SU-DHL-6 (cell line): ENCODE measurements at regions not wholly inside any gene's neighbourhood (a gene's known extent, or its start where the extent isn't known, plus 50 kb on each side); places are given as distances from the start of the nearest gene placed in this dataset.

Experiments used
- H2AFZ ChIP-seq: fragments of 200-600 bp; sonication (generic); 2 replicates; pipeline ENCODE4 v1.6.1; 2014; ENCODE audit warnings: low read depth, mild to moderate bottlenecking, moderate library complexity, mixed read lengths, antibody characterized with exemption, low read length; ENCODE audit not compliant: severe bottlenecking
- H3F3A ChIP-seq: fragments of 200-600 bp; shearing (Covaris generic); 2 replicates; pipeline ENCODE4 v1.6.0; 2016; ENCODE audit warnings: antibody characterized with exemption, mild to moderate bottlenecking; ENCODE audit not compliant: insufficient read depth
- H3K27ac ChIP-seq: fragments of 200-600 bp; sonication (generic); 2 replicates; pipeline ENCODE4 v1.5.1; 2016; ENCODE audit warnings: low read depth, mild to moderate bottlenecking, low read length, moderate library complexity, mixed read lengths
- H3K27me3 ChIP-seq: fragments of 200-600 bp; sonication (generic), shearing (Covaris generic); 2 replicates; pipeline ENCODE4 v1.6.0; 2014; ENCODE audit warnings: mild to moderate bottlenecking, low read length
- H3K36me3 ChIP-seq: fragments of 200-600 bp; sonication (generic); 2 replicates; pipeline ENCODE4 v1.6.1; 2014; ENCODE audit warnings: mild to moderate bottlenecking, low read length, mixed read lengths
- H3K4me2 ChIP-seq: fragments of 300-600, 200-600 bp; shearing (Covaris generic), sonication (generic); 2 replicates; pipeline ENCODE4 v1.6.0; 2014; ENCODE audit warnings: low read length, low read depth, mild to moderate bottlenecking; ENCODE audit not compliant: poor library complexity, severe bottlenecking
- H3K4me3 ChIP-seq: fragments of 200-600 bp; sonication (generic); 2 replicates; pipeline ENCODE4 v1.5.1; 2014; ENCODE audit warnings: antibody characterized with exemption, low read length, mild to moderate bottlenecking, mixed read lengths; ENCODE audit not compliant: insufficient read depth, poor library complexity, severe bottlenecking
- H3K79me2 ChIP-seq: fragments of 200-600 bp; sonication (generic); 2 replicates; pipeline ENCODE4 v1.6.1; 2014; ENCODE audit warnings: mild to moderate bottlenecking, low read length, moderate library complexity; ENCODE audit not compliant: insufficient read depth
- H3K9ac ChIP-seq: fragments of 200-600 bp; sonication (generic); 2 replicates; pipeline ENCODE4 v1.7.0; 2014; ENCODE audit warnings: mild to moderate bottlenecking, low read length
- H3K9me2 ChIP-seq: fragments of 200-600 bp; sonication (generic); replicated peaks from 2 replicates; pipeline ENCODE4 v1.6.1; 2014; ENCODE audit warnings: low read length; ENCODE audit not compliant: insufficient read depth
- H3K9me3 ChIP-seq: fragments of 200-600 bp; sonication (generic); 2 replicates; pipeline ENCODE4 v1.6.1; 2014; ENCODE audit warnings: low read length, mixed read lengths; ENCODE audit not compliant: insufficient read depth
- H4K20me1 ChIP-seq: fragments of 200-600 bp; sonication (generic); 2 replicates; pipeline ENCODE4 v1.6.1; 2014; ENCODE audit warnings: low read depth, mild to moderate bottlenecking, antibody characterized with exemption, low read length, moderate library complexity, mixed read lengths
- EZH2phosphoT487 ChIP-seq: fragments of 200-600 bp; sonication (generic), shearing (Covaris generic); conservative IDR thresholded peaks from 2 replicates; pipeline ENCODE4 v1.6.1; 2018; ENCODE audit warnings: mild to moderate bottlenecking, antibody characterized with exemption, low read length, moderate library complexity, mixed read lengths
- TF ChIP-seq, protein P1 (sequence below): fragments of 200-600 bp; sonication (generic); IDR thresholded peaks from one replicate; pipeline ENCODE4 v1.5.1; 2017; ENCODE audit warnings: antibody characterized with exemption, mild to moderate bottlenecking, low read length, moderate library complexity; ENCODE audit not compliant: insufficient read depth, poor library complexity, severe bottlenecking

DNA sequence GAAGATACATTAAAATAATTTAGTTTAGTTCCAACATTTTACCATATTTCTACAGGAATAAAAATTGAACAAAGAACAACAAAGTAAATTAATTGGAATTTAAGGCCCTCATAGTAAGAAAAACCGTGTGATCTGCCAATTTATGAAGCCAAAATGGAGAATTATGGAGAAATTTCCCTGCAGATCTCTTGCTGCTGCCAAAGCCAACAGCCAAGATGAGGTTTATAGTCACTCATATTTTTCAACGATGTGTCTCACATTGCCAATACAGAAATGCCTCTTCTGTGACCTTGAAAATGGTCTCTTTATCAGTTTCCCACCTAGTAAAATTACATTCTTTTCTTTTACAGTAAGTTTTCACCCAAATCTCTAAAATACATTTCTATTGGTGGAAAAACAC lies 317.2 kb upstream of the FIGN start:
- Histone ChIP-seq H4K20me1 (no peaks in the 10 kb centered on the region), H3K9me2 (no peaks in the 10 kb centered on the region; the same call in 1 of the 2 replicates), H3K79me2 (no peaks in the 10 kb centered on the region), H3K9ac (no peak overlapping the region), H3K4me3 (no peak overlapping the region), H3K27ac (no peak overlapping the region), H3K9me3 (no peaks in the 10 kb centered on the region), H3K27me3 (no peaks in the 10 kb centered on the region), H3K36me3 (no peaks in the 10 kb centered on the region), H3F3A (no peaks in the 10 kb centered on the region), H2AFZ (no peak overlapping the region), H3K4me2 (no peak overlapping the region)
- no peak for TF ChIP-seq EZH2phosphoT487
- TF ChIP-seq, protein P1, sequence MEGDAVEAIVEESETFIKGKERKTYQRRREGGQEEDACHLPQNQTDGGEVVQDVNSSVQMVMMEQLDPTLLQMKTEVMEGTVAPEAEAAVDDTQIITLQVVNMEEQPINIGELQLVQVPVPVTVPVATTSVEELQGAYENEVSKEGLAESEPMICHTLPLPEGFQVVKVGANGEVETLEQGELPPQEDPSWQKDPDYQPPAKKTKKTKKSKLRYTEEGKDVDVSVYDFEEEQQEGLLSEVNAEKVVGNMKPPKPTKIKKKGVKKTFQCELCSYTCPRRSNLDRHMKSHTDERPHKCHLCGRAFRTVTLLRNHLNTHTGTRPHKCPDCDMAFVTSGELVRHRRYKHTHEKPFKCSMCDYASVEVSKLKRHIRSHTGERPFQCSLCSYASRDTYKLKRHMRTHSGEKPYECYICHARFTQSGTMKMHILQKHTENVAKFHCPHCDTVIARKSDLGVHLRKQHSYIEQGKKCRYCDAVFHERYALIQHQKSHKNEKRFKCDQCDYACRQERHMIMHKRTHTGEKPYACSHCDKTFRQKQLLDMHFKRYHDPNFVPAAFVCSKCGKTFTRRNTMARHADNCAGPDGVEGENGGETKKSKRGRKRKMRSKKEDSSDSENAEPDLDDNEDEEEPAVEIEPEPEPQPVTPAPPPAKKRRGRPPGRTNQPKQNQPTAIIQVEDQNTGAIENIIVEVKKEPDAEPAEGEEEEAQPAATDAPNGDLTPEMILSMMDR: no peak

DNA sequence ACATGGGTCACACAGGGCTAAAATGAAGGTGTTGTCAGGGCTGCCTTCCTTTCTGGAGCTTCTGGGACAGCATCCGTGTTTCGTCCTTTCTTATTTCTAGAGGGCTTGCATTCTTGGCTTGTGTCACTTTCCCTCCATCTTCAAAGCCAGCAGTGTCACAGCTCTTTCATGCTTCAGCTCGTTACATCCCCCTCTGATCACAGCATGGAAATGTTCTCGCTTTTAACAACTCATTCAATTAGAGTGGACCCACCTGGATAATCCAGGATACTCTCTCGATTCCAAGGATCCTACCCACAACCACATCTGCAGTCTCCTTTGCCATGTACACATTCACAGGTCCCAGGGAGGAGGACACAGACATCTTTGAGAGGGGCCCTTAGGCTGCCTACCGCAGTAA lies 316.2 kb upstream of the FIGN start:
- Histone ChIP-seq H2AFZ (no peak overlapping the region), H3K9me2 (no peaks in the 10 kb centered on the region; the same call in 1 of the 2 replicates), H3K27ac (no peak overlapping the region), H3K27me3 (no peaks in the 10 kb centered on the region), H3K4me3 (no peak overlapping the region), H4K20me1 (no peaks in the 10 kb centered on the region), H3F3A (no peaks in the 10 kb centered on the region), H3K9ac (no peak overlapping the region), H3K79me2 (no peaks in the 10 kb centered on the region), H3K9me3 (no peaks in the 10 kb centered on the region), H3K36me3 (no peaks in the 10 kb centered on the region), H3K4me2 (no peak overlapping the region)
- TF ChIP-seq, protein P1: no peak
- no peak for TF ChIP-seq EZH2phosphoT487

DNA sequence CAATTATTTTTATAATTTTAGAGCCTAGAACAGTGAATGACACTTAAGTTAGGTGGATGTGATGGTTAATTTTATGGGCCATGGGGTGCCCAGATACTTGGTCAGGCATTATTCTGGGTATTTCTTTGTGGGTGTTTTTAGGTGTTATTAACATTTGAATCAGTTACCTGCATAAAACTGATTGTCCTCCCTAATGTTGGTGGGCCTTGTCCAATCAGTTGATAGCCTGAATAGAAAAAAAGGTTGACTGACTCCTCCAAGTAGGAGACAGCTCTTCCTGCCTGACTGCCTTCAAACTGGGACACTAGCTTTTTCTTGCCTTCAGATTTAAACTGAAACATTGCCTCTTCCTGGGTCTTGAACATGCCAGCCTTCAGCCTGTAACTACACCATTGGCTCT lies 312.9 kb upstream of the FIGN start:
- no peaks in the 10 kb centered on the region; the same call in 1 of the 2 replicates for H3K9me2 ChIP-seq
- TF ChIP-seq, protein P1: no peak
- no peak for TF ChIP-seq EZH2phosphoT487
- no peak overlapping the region for H2AFZ ChIP-seq
- H3K4me3 ChIP-seq: no peak overlapping the region
- no peak overlapping the region for H3K4me2 ChIP-seq
- H3K27ac ChIP-seq: no peak overlapping the region
- no peaks in the 10 kb centered on the region for H3F3A ChIP-seq
- no peaks in the 10 kb centered on the region for H3K9me3 ChIP-seq
- no peaks in the 10 kb centered on the region for H4K20me1 ChIP-seq
- no peak overlapping the region for H3K9ac ChIP-seq
- no peaks in the 10 kb centered on the region for H3K79me2 ChIP-seq
- H3K36me3 ChIP-seq: no peaks in the 10 kb centered on the region
- no peaks in the 10 kb centered on the region for H3K27me3 ChIP-seq
